T-helper 1 cell treated with Interleukin-12 subunit alpha and Interleukin-12 subunit beta and Interleukin-4 antibody, amounts not matched to agents 30 μg/mL and 1 μg/mL, for 36 hours (primary cell): ENCODE measurements at regions not wholly inside any gene's neighbourhood (a gene's known extent, or its start where the extent isn't known, plus 50 kb on each side); places are given as distances from the start of the nearest gene placed in this dataset.

Experiments used
- H3K27ac Mint-ChIP-seq: one replicate; pipeline ENCODE4 v1.8.0; 2021; ENCODE audit warnings: mild to moderate bottlenecking, mixed read lengths
- H3K27me3 Mint-ChIP-seq: one replicate; pipeline ENCODE4 v1.8.0; 2021; ENCODE audit warnings: low read depth, mixed read lengths
- H3K36me3 Mint-ChIP-seq: one replicate; pipeline ENCODE4 v1.8.0; 2021; ENCODE audit warnings: low read depth, mixed read lengths
- H3K4me1 Mint-ChIP-seq: one replicate; pipeline ENCODE4 v1.8.0; 2021; ENCODE audit warnings: low read depth, mixed read lengths
- H3K4me3 Mint-ChIP-seq: one replicate; pipeline ENCODE4 v1.8.0; 2021; ENCODE audit warnings: mild to moderate bottlenecking, moderate library complexity, mixed read lengths
- H3K9me3 Mint-ChIP-seq: one replicate; pipeline ENCODE4 v1.8.0; 2021; ENCODE audit warnings: mixed read lengths

GRCh38 chr13:72074663-72075062 is 207.7 kb upstream of the DACH1 start:
- Mint-ChIP-seq H3K27me3 (no peaks in the 10 kb centered on the region), H3K9me3 (no peaks in the 10 kb centered on the region), H3K36me3 (no peaks in the 10 kb centered on the region), H3K27ac (no peak overlapping the region), H3K4me3 (no peak overlapping the region), H3K4me1 (no peaks in the 10 kb centered on the region)

DNA sequence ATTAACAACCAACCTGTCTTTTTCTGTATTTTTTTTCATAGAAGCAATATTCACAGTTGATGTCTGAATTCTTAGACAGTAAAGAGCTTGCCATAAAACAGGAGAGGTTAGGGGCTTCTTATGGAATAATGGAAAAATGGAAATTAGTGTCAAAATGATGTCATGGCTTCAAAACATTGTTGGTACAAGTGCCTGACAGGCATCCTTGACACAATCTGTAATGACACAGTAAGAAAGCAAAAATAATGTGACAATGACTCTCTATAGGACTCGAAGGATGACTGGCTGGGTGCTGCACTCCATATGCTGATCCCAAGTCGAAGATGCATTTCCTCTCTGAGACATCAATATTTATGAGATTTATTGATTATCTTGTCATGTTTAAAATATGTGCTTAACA is 205.3 kb upstream of the DACH1 start:
- Mint-ChIP-seq H3K9me3 (peaks cover 7% of the 10 kb centered on the region), H3K27me3 (no peaks in the 10 kb centered on the region), H3K36me3 (no peaks in the 10 kb centered on the region), H3K27ac (no peak overlapping the region), H3K4me1 (no peaks in the 10 kb centered on the region), H3K4me3 (no peak overlapping the region)

DNA sequence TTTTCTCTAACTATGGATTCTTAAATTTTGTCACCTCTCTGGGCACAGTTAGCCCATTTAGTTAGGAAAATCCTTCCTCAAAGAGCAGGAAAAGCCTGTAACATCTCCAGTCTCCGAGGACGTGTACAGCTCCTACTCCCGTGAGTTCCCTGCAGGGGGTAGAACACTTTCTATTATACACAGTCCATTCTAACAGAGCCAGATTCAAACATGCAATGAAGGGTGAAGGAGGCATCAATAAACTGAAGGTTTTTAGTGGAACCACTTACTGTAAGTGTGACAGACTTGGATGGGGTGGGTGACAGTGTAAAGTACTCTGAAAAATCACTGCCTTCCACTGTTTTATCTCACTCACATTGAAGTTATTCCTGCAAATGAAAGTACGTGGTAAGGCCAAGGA is 204.7 kb upstream of the DACH1 start:
- peaks cover 12% of the 10 kb centered on the region for H3K9me3 Mint-ChIP-seq
- no peak overlapping the region for H3K4me3 Mint-ChIP-seq
- no peaks in the 10 kb centered on the region for H3K27me3 Mint-ChIP-seq
- no peaks in the 10 kb centered on the region for H3K4me1 Mint-ChIP-seq
- no peaks in the 10 kb centered on the region for H3K36me3 Mint-ChIP-seq
- no peak overlapping the region for H3K27ac Mint-ChIP-seq

GRCh38 chr13:72062566-72062965 is 195.6 kb upstream of the DACH1 start:
- Mint-ChIP-seq H3K36me3 (no peaks in the 10 kb centered on the region), H3K9me3 (peaks cover 54% of the 10 kb centered on the region), H3K4me3 (no peak overlapping the region), H3K27ac (no peak overlapping the region), H3K4me1 (no peaks in the 10 kb centered on the region), H3K27me3 (no peaks in the 10 kb centered on the region)

DNA sequence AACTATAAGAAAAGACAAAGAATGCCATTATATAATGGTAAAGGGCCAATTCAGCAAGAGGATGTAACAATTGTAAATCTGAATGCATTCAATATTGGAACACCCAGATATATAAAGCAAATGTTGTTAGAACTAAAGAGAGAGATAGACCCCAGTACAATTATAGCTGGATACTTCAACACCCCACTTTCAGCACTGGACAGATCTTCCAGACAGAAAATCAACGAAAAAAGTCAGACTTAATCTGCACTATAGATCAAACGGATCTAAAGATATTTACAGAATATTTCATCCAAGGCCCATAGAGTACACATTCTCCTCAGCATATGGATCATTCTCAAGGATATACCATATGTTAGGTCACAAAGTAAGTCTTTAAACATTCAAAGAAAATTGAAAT is 194.6 kb upstream of the DACH1 start:
- no peaks in the 10 kb centered on the region for H3K4me1 Mint-ChIP-seq
- H3K27me3 Mint-ChIP-seq = no peaks in the 10 kb centered on the region
- H3K27ac Mint-ChIP-seq = no peak overlapping the region
- no peak overlapping the region for H3K4me3 Mint-ChIP-seq
- no peaks in the 10 kb centered on the region for H3K36me3 Mint-ChIP-seq
- peaks cover 45% of the 10 kb centered on the region for H3K9me3 Mint-ChIP-seq

- H3K36me3 Mint-ChIP-seq = no peaks in the 10 kb centered on the region
- no peak overlapping the region for H3K27ac Mint-ChIP-seq
These were observed 183.2 kb upstream of the DACH1 start for GRCh38 chr13:72050251-72050650.

DNA sequence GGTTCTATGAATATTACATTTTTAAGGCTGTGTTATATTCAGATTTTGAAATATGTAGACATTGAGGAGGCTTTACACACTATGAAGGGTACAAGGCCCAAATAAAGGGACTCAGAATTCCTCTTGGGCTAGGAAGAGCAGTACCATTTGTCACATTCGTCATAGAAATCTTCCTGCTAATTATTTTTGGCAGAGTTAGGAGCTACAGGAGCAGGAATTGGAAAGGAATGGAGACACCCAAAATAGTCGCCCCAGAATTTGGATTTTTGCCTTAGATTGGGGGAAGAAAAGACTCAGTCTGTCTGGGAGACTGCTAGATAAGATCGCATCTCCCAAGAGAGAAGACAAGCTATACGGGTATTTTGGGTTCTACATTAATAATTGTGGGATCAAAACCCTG is 176.4 kb upstream of the DACH1 start:
- H3K27ac Mint-ChIP-seq = no peak overlapping the region
- H3K9me3 Mint-ChIP-seq = peaks cover 5% of the 10 kb centered on the region
- H3K4me3 Mint-ChIP-seq = no peak overlapping the region
- H3K36me3 Mint-ChIP-seq = no peaks in the 10 kb centered on the region
- no peaks in the 10 kb centered on the region for H3K4me1 Mint-ChIP-seq
- no peaks in the 10 kb centered on the region for H3K27me3 Mint-ChIP-seq

More at GRCh38 chr13:72050251-72050650, 183.2 kb upstream of the DACH1 start:
- H3K27me3 Mint-ChIP-seq = no peaks in the 10 kb centered on the region
- H3K4me1 Mint-ChIP-seq = no peaks in the 10 kb centered on the region
- H3K9me3 Mint-ChIP-seq = peaks cover 6% of the 10 kb centered on the region
- no peak overlapping the region for H3K4me3 Mint-ChIP-seq

GRCh38 chr13:72041165-72041564 is 174.2 kb upstream of the DACH1 start:
- H3K36me3 Mint-ChIP-seq = no peaks in the 10 kb centered on the region
- no peaks in the 10 kb centered on the region for H3K4me1 Mint-ChIP-seq
- no peak overlapping the region for H3K27ac Mint-ChIP-seq
- peaks cover 5% of the 10 kb centered on the region for H3K9me3 Mint-ChIP-seq
- H3K27me3 Mint-ChIP-seq = no peaks in the 10 kb centered on the region
- no peak overlapping the region for H3K4me3 Mint-ChIP-seq

GRCh38 chr13:72039126-72039525 is 172.1 kb upstream of the DACH1 start:
- Mint-ChIP-seq H3K36me3 (no peaks in the 10 kb centered on the region), H3K4me1 (no peaks in the 10 kb centered on the region), H3K27me3 (no peaks in the 10 kb centered on the region), H3K4me3 (no peak overlapping the region), H3K9me3 (peaks cover 5% of the 10 kb centered on the region), H3K27ac (no peak overlapping the region)

DNA sequence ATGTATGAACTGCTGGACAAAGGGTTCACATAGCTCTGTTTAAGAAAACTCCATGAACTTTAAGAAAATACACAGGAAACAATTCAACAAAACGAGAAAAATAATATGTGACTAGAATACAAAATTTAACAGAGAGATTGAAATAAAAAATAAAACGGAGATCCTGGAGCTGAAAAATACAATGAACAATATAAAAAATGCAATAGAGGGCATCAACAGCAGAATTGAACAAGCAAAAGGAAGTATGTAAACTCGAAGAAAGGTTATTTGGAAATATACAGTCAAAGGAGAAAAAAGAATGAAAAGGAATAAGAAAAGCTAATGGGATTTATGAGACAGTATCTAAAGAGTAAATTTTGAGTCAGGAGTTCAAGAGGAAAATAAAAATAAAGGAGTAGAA is 163.0 kb upstream of the DACH1 start:
- Mint-ChIP-seq H3K9me3 (peaks cover 21% of the 10 kb centered on the region), H3K36me3 (no peaks in the 10 kb centered on the region), H3K27me3 (no peaks in the 10 kb centered on the region), H3K4me3 (no peak overlapping the region), H3K27ac (no peak overlapping the region), H3K4me1 (no peaks in the 10 kb centered on the region)

- H3K4me1 Mint-ChIP-seq = no peaks in the 10 kb centered on the region
- no peak overlapping the region for H3K4me3 Mint-ChIP-seq
- no peaks in the 10 kb centered on the region for H3K27me3 Mint-ChIP-seq
- H3K36me3 Mint-ChIP-seq = no peaks in the 10 kb centered on the region
- H3K27ac Mint-ChIP-seq = no peak overlapping the region
- H3K9me3 Mint-ChIP-seq = peaks cover 17% of the 10 kb centered on the region
These were observed 158.8 kb upstream of the DACH1 start for GRCh38 chr13:72025836-72026235.

DNA sequence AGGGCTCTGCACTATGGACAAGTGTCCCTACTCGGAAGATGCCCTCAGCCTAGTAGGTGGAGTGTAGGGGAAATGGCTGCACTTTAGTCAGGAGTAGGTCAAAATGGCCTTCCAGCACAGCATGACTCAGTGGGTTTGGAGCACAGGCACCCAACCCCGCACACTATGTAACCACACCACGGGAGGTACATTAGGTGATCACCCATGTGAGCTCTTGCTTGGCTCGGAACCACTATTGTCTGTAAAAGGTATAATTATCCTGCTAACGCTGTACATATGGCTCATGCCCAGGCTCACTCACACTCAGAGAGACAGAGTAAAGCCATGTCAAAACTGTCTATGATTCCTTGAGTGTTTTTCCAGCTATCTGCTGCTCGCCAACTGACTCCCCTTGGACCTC is 156.9 kb upstream of the DACH1 start:
- Mint-ChIP-seq H3K4me1 (no peaks in the 10 kb centered on the region), H3K36me3 (no peaks in the 10 kb centered on the region)

DNA sequence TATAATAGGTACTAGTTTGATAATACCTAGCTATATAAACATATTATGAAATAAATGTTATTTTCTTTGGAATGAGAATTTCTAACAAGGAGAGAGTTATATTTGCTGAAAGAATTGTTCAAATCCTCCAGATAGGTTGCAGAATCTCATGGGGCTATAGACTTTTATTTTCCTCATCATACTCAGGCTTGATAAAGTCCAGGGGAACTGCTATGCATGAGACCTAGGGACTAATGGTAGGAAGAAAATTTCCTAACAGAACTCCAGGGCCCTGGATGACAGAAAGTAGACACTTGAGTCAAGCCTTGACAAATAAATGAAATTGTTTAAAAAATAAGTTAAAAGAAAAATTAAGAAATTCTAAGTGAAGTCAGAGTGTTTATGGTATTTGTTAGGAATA is 138.5 kb upstream of the DACH1 start:
- no peaks in the 10 kb centered on the region for H3K36me3 Mint-ChIP-seq
- no peak overlapping the region for H3K27ac Mint-ChIP-seq
- no peak overlapping the region for H3K4me3 Mint-ChIP-seq
- no peaks in the 10 kb centered on the region for H3K27me3 Mint-ChIP-seq
- H3K4me1 Mint-ChIP-seq = no peaks in the 10 kb centered on the region
- H3K9me3 Mint-ChIP-seq = no peaks in the 10 kb centered on the region

More for the DNA sequence above, 156.9 kb upstream of the DACH1 start:
- Mint-ChIP-seq H3K27me3 (no peaks in the 10 kb centered on the region), H3K9me3 (peaks cover 9% of the 10 kb centered on the region), H3K4me3 (no peak overlapping the region), H3K27ac (no peak overlapping the region)

- Mint-ChIP-seq H3K27ac (no peak overlapping the region), H3K9me3 (no peaks in the 10 kb centered on the region), H3K4me1 (no peaks in the 10 kb centered on the region), H3K4me3 (no peak overlapping the region), H3K36me3 (no peaks in the 10 kb centered on the region), H3K27me3 (no peaks in the 10 kb centered on the region)
These were observed 137.9 kb upstream of the DACH1 start for GRCh38 chr13:72004784-72005374.

GRCh38 chr13:72004246-72004645 is 137.2 kb upstream of the DACH1 start:
- Mint-ChIP-seq H3K27me3 (no peaks in the 10 kb centered on the region), H3K4me1 (no peaks in the 10 kb centered on the region), H3K9me3 (peaks cover under 1% of the 10 kb centered on the region), H3K36me3 (no peaks in the 10 kb centered on the region), H3K4me3 (no peak overlapping the region), H3K27ac (no peak overlapping the region)

DNA sequence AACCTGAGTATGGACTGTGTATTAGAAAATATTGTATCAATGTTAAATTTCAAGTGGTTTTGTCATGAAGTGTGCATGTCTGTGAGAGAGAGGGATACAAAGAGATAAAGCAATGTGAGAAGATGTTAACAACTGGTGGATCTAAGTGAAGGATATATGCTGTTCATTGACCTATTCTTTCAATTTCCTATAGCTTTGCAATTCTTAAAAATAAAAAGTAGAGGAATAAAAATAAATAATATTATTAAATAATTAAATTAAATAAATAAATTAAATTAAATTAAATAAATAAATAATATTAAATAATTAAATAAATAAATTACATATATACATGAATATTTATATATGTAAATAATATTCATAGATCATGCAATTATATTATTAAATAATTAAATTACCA is 131.2 kb upstream of the DACH1 start:
- Mint-ChIP-seq H3K27me3 (no peaks in the 10 kb centered on the region), H3K9me3 (peaks cover 9% of the 10 kb centered on the region), H3K27ac (no peak overlapping the region), H3K4me1 (no peaks in the 10 kb centered on the region), H3K36me3 (no peaks in the 10 kb centered on the region), H3K4me3 (no peak overlapping the region)
